ENCODE measurements at regions not wholly inside any gene's neighbourhood (a gene's known extent, or its start where the extent isn't known, plus 50 kb on each side); places are given as distances from the start of the nearest gene placed in this dataset.

GRCh38 chr21:31395791-31396190 lies 51.7 kb upstream of the TIAM1 start:
- TF ChIP-seq ELF4 (CRISPR knock-in tag; IDR thresholded peaks at IDR 0.05; ENCODE audit: low read depth) (no peak), ZBTB21 (CRISPR knock-in tag; IDR thresholded peaks at IDR 0.05; ENCODE audit: borderline replicate concordance) (no peak), SMAD4 (CRISPR knock-in tag; IDR thresholded peaks at IDR 0.05) (no peak), CTCF (IDR thresholded peaks at IDR 0.05) (no peak), USF1 (CRISPR knock-in tag; IDR thresholded peaks at IDR 0.05) (no peak), GABPB1 (CRISPR knock-in tag; IDR thresholded peaks at IDR 0.05) (no peak), ZBTB43 (CRISPR knock-in tag; IDR thresholded peaks at IDR 0.05) (no peak), NFYB (CRISPR knock-in tag; conservative IDR thresholded peaks at IDR 0.05; ENCODE audit: low read depth) (no peak), NR1H2 (CRISPR knock-in tag; IDR thresholded peaks at IDR 0.05) (no peak), JAZF1 (CRISPR knock-in tag; IDR thresholded peaks at IDR 0.05) (no peak)
- TF ChIP-seq, protein P1, sequence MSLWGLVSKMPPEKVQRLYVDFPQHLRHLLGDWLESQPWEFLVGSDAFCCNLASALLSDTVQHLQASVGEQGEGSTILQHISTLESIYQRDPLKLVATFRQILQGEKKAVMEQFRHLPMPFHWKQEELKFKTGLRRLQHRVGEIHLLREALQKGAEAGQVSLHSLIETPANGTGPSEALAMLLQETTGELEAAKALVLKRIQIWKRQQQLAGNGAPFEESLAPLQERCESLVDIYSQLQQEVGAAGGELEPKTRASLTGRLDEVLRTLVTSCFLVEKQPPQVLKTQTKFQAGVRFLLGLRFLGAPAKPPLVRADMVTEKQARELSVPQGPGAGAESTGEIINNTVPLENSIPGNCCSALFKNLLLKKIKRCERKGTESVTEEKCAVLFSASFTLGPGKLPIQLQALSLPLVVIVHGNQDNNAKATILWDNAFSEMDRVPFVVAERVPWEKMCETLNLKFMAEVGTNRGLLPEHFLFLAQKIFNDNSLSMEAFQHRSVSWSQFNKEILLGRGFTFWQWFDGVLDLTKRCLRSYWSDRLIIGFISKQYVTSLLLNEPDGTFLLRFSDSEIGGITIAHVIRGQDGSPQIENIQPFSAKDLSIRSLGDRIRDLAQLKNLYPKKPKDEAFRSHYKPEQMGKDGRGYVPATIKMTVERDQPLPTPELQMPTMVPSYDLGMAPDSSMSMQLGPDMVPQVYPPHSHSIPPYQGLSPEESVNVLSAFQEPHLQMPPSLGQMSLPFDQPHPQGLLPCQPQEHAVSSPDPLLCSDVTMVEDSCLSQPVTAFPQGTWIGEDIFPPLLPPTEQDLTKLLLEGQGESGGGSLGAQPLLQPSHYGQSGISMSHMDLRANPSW (CRISPR knock-in tag; conservative IDR thresholded peaks at IDR 0.05; ENCODE audit: low read depth): no peak
- TF ChIP-seq, protein P2, sequence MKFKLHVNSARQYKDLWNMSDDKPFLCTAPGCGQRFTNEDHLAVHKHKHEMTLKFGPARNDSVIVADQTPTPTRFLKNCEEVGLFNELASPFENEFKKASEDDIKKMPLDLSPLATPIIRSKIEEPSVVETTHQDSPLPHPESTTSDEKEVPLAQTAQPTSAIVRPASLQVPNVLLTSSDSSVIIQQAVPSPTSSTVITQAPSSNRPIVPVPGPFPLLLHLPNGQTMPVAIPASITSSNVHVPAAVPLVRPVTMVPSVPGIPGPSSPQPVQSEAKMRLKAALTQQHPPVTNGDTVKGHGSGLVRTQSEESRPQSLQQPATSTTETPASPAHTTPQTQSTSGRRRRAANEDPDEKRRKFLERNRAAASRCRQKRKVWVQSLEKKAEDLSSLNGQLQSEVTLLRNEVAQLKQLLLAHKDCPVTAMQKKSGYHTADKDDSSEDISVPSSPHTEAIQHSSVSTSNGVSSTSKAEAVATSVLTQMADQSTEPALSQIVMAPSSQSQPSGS (CRISPR knock-in tag; IDR thresholded peaks at IDR 0.05; ENCODE audit: borderline replicate concordance, low read depth): no peak
- TF ChIP-seq, protein P3, sequence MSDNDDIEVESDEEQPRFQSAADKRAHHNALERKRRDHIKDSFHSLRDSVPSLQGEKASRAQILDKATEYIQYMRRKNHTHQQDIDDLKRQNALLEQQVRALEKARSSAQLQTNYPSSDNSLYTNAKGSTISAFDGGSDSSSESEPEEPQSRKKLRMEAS (CRISPR knock-in tag; IDR thresholded peaks at IDR 0.05): no peak

Data from WTC11 (cell line).